H9 (cell line): ENCODE measurements at regions not wholly inside any gene's neighbourhood (a gene's known extent, or its start where the extent isn't known, plus 50 kb on each side); places are given as distances from the start of the nearest gene placed in this dataset.

Experiments
- DNase-seq: peaks from one replicate; pipeline ENCODE4 v3.0.0-alpha.2; 2017
- H2AFZ ChIP-seq: one replicate; pipeline ENCODE4 v1.6.1; 2013; ENCODE audit warnings: mild to moderate bottlenecking, low read length, control low read depth, moderate library complexity
- H2AK5ac ChIP-seq: 2 replicates; pipeline ENCODE4 v1.6.1; 2013; ENCODE audit warnings: low read length, control low read depth, mixed read lengths; ENCODE audit not compliant: insufficient read length
- H2BK120ac ChIP-seq: one replicate; pipeline ENCODE4 v1.6.1; 2013; ENCODE audit warnings: low read depth, mild to moderate bottlenecking, low read length, control low read depth, inconsistent platforms; ENCODE audit not compliant: poor library complexity, severe bottlenecking
- H2BK12ac ChIP-seq: 2 replicates; pipeline ENCODE4 v1.6.1; 2013; ENCODE audit warnings: low read length, control low read depth, mixed read lengths, low read depth; ENCODE audit not compliant: insufficient read length
- H2BK15ac ChIP-seq: 2 replicates; pipeline ENCODE4 v1.6.1; 2013; ENCODE audit warnings: low read depth, low read length, control low read depth
- H2BK20ac ChIP-seq: one replicate; pipeline ENCODE4 v1.6.1; 2013; ENCODE audit warnings: low read depth, mild to moderate bottlenecking, low read length, control low read depth, inconsistent platforms; ENCODE audit not compliant: poor library complexity, severe bottlenecking
- H2BK5ac ChIP-seq: 2 replicates; pipeline ENCODE4 v1.6.1; 2013; ENCODE audit warnings: low read length, control low read depth, mixed read lengths; ENCODE audit not compliant: insufficient read length
- H3K14ac ChIP-seq: 2 replicates; pipeline ENCODE4 v1.6.1; 2013; ENCODE audit warnings: low read length, control low read depth; ENCODE audit not compliant: insufficient read depth
- H3K18ac ChIP-seq: 2 replicates; pipeline ENCODE4 v1.6.1; 2013; ENCODE audit warnings: low read depth, mild to moderate bottlenecking, mixed read lengths, low read length, control low read depth; ENCODE audit not compliant: insufficient read length
- H3K23ac ChIP-seq: 2 replicates; pipeline ENCODE4 v1.6.1; 2013; ENCODE audit warnings: low read length, control low read depth, mixed read lengths, low read depth; ENCODE audit not compliant: insufficient read length
- H3K23me2 ChIP-seq: 2 replicates; pipeline ENCODE4 v1.6.1; 2013; ENCODE audit warnings: low read depth, mild to moderate bottlenecking, mixed read lengths, low read length, control low read depth; ENCODE audit not compliant: insufficient read length, poor library complexity, severe bottlenecking
- H3K27ac ChIP-seq: 2 replicates; pipeline ENCODE4 v1.5.1; 2013; ENCODE audit warnings: low read length, control low read depth, mixed read lengths, low read depth; ENCODE audit not compliant: insufficient read length
- H3K27me3 ChIP-seq: 2 replicates; pipeline ENCODE4 v1.6.1; 2013; ENCODE audit warnings: low read length, control low read depth, inconsistent platforms; ENCODE audit not compliant: insufficient read depth
- H3K4ac ChIP-seq: 2 replicates; pipeline ENCODE4 v1.6.1; 2013; ENCODE audit warnings: low read depth, mild to moderate bottlenecking, control low read depth, inconsistent platforms, low read length, moderate library complexity
- H3K4me1 ChIP-seq: 2 replicates; pipeline ENCODE4 v1.6.1; 2013; ENCODE audit warnings: low read length, control low read depth, inconsistent platforms; ENCODE audit not compliant: insufficient read depth
- H3K4me2 ChIP-seq: 2 replicates; pipeline ENCODE4 v1.6.1; 2013; ENCODE audit warnings: low read length, control low read depth, mixed read lengths; ENCODE audit not compliant: insufficient read length, insufficient read depth
- H3K56ac ChIP-seq: 2 replicates; pipeline ENCODE4 v1.6.1; 2013; ENCODE audit warnings: low read depth, mild to moderate bottlenecking, mixed read lengths, low read length, control low read depth; ENCODE audit not compliant: insufficient read length
- H3K79me1 ChIP-seq: 2 replicates; pipeline ENCODE4 v1.6.1; 2013; ENCODE audit warnings: low read depth, mild to moderate bottlenecking, moderate library complexity, low read length, control low read depth, inconsistent platforms; ENCODE audit not compliant: insufficient read depth, poor library complexity, severe bottlenecking
- H3K79me2 ChIP-seq: 2 replicates; pipeline ENCODE4 v1.6.1; 2013; ENCODE audit warnings: low read length, control low read depth, inconsistent platforms; ENCODE audit not compliant: insufficient read depth
- H3K9ac ChIP-seq: 2 replicates; pipeline ENCODE4 v1.6.1; 2013; ENCODE audit warnings: low read length, control low read depth, mixed read lengths; ENCODE audit not compliant: insufficient read length; ENCODE audit errors: extremely low read depth
- H3K9me3 ChIP-seq: one replicate; pipeline ENCODE4 v1.6.1; 2013; ENCODE audit warnings: low read depth, low read length, inconsistent platforms; ENCODE audit not compliant: control insufficient read depth
- H3T11ph ChIP-seq: one replicate; pipeline ENCODE4 v1.6.1; 2013; ENCODE audit warnings: mild to moderate bottlenecking, low read length, control low read depth, inconsistent platforms
- H4K20me1 ChIP-seq: one replicate; pipeline ENCODE4 v1.6.1; 2013; ENCODE audit not compliant: control insufficient read depth, insufficient read length, insufficient read depth
- H4K5ac ChIP-seq: 2 replicates; pipeline ENCODE4 v1.6.1; 2013; ENCODE audit warnings: low read depth, mild to moderate bottlenecking, mixed read lengths, low read length, control low read depth; ENCODE audit not compliant: insufficient read length
- H4K8ac ChIP-seq: replicated peaks from 2 replicates; pipeline ENCODE4 v1.6.1; 2013; ENCODE audit warnings: low read length, control low read depth, mixed read lengths, low read depth; ENCODE audit not compliant: insufficient read length
- H4K91ac ChIP-seq: 2 replicates; pipeline ENCODE4 v1.6.1; 2013; ENCODE audit warnings: low read depth, mild to moderate bottlenecking, moderate library complexity, mixed read lengths, low read length, control low read depth; ENCODE audit not compliant: insufficient read length
- H3K27ac Mint-ChIP-seq, 3 experiments: 2 replicates in 2 of 3; 3 replicates in 1 of 3; pipeline ENCODE4 v1.8.0; 2020 to 2021; ENCODE audit warnings: mixed read lengths in 3 of 3, mild to moderate bottlenecking in 1 of 3, moderate library complexity in 1 of 3
- H3K27me3 Mint-ChIP-seq: 2 replicates; pipeline ENCODE4 v1.8.0; 2021; ENCODE audit warnings: low read depth, mild to moderate bottlenecking, moderate library complexity, mixed read lengths
- H3K36me3 Mint-ChIP-seq, 3 experiments: 2 replicates in 2 of 3; 3 replicates in 1 of 3; pipeline ENCODE4 v1.8.0; 2020 to 2021; ENCODE audit warnings: low read depth in 3 of 3, mixed read lengths in 3 of 3; ENCODE audit not compliant: insufficient read depth in 1 of 3
- H3K4me1 Mint-ChIP-seq, 2 experiments: 2 replicates each; pipeline ENCODE4 v1.8.0; 2020; ENCODE audit warnings: mixed read lengths in 2 of 2
- H3K4me3 Mint-ChIP-seq, 2 experiments: 2 replicates in 1 of 2; 3 replicates in 1 of 2; pipeline ENCODE4 v1.8.0; 2020 to 2021; ENCODE audit warnings: mild to moderate bottlenecking in 2 of 2, mixed read lengths in 2 of 2, moderate library complexity in 1 of 2
- H3K9me3 Mint-ChIP-seq, 2 experiments: 2 replicates in 1 of 2; 3 replicates in 1 of 2; pipeline ENCODE4 v1.8.0; 2020; ENCODE audit warnings: mild to moderate bottlenecking in 2 of 2, mixed read lengths in 2 of 2, moderate library complexity in 1 of 2
- WGBS: extraction: QIAGEN DNeasy Blood & Tissue Kit; methylation state at CpG from one replicate; pipeline ENCODE4 v1.1.7; 2013; ENCODE audit warnings: missing lambda C conversion rate, low lambda C conversion rate, mixed read lengths; ENCODE audit not compliant: insufficient read length; ENCODE audit errors: extremely low coverage; 5-methylcytosine and 5-hydroxymethylcytosine counted together
- TF ChIP-seq, protein P1 (sequence below): fragments of 200-600 bp; sonication (generic); conservative IDR thresholded peaks from 3 replicates; pipeline ENCODE4 v1.8.0; 2021; ENCODE audit warnings: antibody characterized with exemption, mild to moderate bottlenecking

- H3K23me2 ChIP-seq = no peaks in the 10 kb centered on the region
- no peaks in the 10 kb centered on the region for H3K79me1 ChIP-seq
- no peaks in the 10 kb centered on the region for H3K27me3 ChIP-seq
- H3K4me1 ChIP-seq = no peaks in the 10 kb centered on the region
- H3K14ac ChIP-seq = no peak overlapping the region
- DNase-seq = no peak
- H2BK15ac ChIP-seq = no peak overlapping the region
- Mint-ChIP-seq H3K27me3 (no peaks in the 10 kb centered on the region; the same call in 1 of the 2 replicates), H3K36me3 (no peaks in the 10 kb centered on the region), H3K4me3 (no peak overlapping the region), H3K27ac (peak overlapping the region in 1 of 3 experiments; percentile 51; a peak in 1 of 7 replicates), H3K4me1 (peaks cover 3 to 6% of the 10 kb centered on the region in 2 experiments; a peak in 1 of 4 replicates), H3K9me3 (no peaks in the 10 kb centered on the region)
- no peaks in the 10 kb centered on the region for H4K20me1 ChIP-seq
- H3K27ac ChIP-seq = no peak overlapping the region
- H3K9ac ChIP-seq = no peak overlapping the region
- no peaks in the 10 kb centered on the region for H3K9me3 ChIP-seq
- H3K56ac ChIP-seq = no peak overlapping the region
- TF ChIP-seq, protein P1, sequence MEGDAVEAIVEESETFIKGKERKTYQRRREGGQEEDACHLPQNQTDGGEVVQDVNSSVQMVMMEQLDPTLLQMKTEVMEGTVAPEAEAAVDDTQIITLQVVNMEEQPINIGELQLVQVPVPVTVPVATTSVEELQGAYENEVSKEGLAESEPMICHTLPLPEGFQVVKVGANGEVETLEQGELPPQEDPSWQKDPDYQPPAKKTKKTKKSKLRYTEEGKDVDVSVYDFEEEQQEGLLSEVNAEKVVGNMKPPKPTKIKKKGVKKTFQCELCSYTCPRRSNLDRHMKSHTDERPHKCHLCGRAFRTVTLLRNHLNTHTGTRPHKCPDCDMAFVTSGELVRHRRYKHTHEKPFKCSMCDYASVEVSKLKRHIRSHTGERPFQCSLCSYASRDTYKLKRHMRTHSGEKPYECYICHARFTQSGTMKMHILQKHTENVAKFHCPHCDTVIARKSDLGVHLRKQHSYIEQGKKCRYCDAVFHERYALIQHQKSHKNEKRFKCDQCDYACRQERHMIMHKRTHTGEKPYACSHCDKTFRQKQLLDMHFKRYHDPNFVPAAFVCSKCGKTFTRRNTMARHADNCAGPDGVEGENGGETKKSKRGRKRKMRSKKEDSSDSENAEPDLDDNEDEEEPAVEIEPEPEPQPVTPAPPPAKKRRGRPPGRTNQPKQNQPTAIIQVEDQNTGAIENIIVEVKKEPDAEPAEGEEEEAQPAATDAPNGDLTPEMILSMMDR = no peak
- no peak overlapping the region for H2AFZ ChIP-seq
- H2AK5ac ChIP-seq = no peak overlapping the region
- no peak overlapping the region for H2BK12ac ChIP-seq
- H3K23ac ChIP-seq = no peak overlapping the region
- no peak overlapping the region for H3K4me2 ChIP-seq
- H4K91ac ChIP-seq = no peak overlapping the region
- no peak overlapping the region for H2BK20ac ChIP-seq
- H3K79me2 ChIP-seq = no peaks in the 10 kb centered on the region
- H2BK120ac ChIP-seq = no peak overlapping the region
- no peak overlapping the region for H4K5ac ChIP-seq
- no CpG with 5 or more reads among the region's 2 CpGs for WGBS
- no peak overlapping the region for H3T11ph ChIP-seq
- H4K8ac ChIP-seq = no peak overlapping the region
- H3K4ac ChIP-seq = no peak overlapping the region
- no peak overlapping the region for H3K18ac ChIP-seq
- no peak overlapping the region for H2BK5ac ChIP-seq
Measured at GRCh38 chr7:121447243-121447910, 51.3 kb upstream of the FAM3C start.
